KOPT-K1 (cell line): ENCODE measurements at regions not wholly inside any gene's neighbourhood (a gene's known extent, or its start where the extent isn't known, plus 50 kb on each side); places are given as distances from the start of the nearest gene placed in this dataset.

ENCODE experiments used
- H3K27ac ChIP-seq: fragments of 200-600 bp; sonication (generic); 2 replicates; pipeline ENCODE4 v1.5.1; 2016; ENCODE audit warnings: antibody characterized with exemption, mild to moderate bottlenecking, low read depth, low read length; ENCODE audit not compliant: poor library complexity, severe bottlenecking
- H3K36me3 ChIP-seq: fragments of 200-600 bp; sonication (generic); 2 replicates; pipeline ENCODE4 v1.5.1; 2017; ENCODE audit warnings: antibody characterized with exemption, mild to moderate bottlenecking, low read length, moderate library complexity; ENCODE audit not compliant: insufficient read depth
- H3K9me3 ChIP-seq: fragments of 200-600 bp; sonication (generic); 2 replicates; pipeline ENCODE4 v1.5.1; 2017; ENCODE audit warnings: antibody characterized with exemption, low read length, mild to moderate bottlenecking; ENCODE audit not compliant: insufficient read depth, poor library complexity, severe bottlenecking

- peaks cover 97% of the 10 kb centered on the region for H3K36me3 ChIP-seq
- no peak overlapping the region for H3K27ac ChIP-seq
- H3K9me3 ChIP-seq: no peaks in the 10 kb centered on the region
Measured at GRCh38 chr17:77480199-77480508, 339.4 kb downstream of the SEC14L1 start.

DNA sequence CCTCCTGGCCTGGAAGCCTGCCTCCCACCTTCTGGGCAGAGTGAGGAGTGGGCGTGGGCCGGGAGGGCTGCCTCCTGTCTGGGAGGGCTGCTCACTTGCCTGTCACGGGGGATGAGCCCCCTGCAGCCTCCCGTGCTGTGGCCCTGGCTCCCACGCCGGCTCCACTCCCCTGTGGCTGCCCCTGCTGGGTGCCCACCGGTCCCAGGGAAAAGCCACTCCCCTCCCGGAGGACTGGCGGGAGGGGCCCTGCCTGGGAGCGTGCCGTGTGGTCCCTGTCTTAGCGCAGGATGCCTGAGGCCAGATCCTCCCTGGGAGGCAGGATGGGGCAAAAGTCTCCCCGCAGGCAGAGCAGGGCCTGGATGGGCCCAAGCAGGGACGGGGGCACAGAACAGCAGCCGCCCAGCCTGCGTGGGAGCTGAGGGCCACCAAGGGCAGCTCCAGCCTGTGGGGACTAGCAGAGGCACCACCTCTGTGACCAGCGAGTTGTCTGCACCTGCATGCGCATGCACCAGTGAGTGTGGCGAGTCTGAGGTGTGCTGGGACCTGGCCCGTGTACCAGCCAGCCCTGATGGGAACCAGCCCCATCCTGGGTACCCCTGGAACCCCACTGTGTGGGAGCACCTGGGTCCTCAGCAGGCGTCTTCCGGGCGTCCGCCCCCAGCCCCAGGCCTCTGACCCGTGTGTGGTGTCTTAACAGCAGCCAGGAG lies 339.9 kb downstream of the SEC14L1 start:
- H3K27ac ChIP-seq: no peak overlapping the region
- no peaks in the 10 kb centered on the region for H3K9me3 ChIP-seq
- H3K36me3 ChIP-seq: peaks cover 97% of the 10 kb centered on the region

DNA sequence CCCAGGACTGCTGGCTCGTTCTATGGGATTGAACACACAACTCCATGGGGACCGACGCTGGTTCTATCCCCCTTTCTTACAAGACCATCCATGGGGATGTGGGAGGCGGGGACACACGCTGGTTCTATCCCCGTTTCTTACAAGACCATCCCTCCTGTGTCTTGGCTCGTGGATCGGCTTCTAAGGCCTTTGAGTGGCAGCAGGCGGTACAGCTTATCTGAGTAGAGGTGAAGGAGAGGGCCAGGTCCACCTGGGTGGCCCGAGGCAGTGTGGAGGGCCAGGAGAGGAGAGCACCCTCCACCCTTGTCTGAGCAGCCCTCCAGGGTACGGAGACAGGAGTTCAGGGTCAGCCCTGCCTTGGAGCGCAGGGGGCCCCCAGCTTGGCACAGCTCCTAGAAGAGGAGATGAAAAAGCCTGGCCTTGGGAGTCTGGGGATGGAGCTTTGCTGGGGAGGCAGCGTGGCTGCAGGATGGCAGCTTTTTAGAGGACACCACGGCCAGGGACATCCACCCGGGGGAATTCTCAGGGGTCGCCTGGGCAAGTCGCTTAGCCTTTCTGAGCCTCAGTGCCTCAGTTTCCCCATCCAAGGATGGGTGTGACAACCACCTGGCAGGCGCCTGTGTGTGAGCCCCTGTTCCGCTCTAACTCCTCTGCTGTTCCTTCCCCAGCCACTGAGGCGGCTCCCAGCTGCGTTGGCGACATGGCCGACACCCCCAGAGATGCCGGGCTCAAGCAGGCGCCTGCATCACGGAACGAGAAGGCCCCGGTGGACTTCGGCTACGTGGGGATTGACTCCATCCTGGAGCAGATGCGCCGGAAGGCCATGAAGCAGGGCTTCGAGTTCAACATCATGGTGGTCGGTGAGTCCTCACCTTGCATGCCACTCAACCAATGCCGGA lies 341.0 kb downstream of the SEC14L1 start:
- Histone ChIP-seq H3K27ac (no peak overlapping the region), H3K36me3 (peaks cover 97% of the 10 kb centered on the region), H3K9me3 (no peaks in the 10 kb centered on the region)

DNA sequence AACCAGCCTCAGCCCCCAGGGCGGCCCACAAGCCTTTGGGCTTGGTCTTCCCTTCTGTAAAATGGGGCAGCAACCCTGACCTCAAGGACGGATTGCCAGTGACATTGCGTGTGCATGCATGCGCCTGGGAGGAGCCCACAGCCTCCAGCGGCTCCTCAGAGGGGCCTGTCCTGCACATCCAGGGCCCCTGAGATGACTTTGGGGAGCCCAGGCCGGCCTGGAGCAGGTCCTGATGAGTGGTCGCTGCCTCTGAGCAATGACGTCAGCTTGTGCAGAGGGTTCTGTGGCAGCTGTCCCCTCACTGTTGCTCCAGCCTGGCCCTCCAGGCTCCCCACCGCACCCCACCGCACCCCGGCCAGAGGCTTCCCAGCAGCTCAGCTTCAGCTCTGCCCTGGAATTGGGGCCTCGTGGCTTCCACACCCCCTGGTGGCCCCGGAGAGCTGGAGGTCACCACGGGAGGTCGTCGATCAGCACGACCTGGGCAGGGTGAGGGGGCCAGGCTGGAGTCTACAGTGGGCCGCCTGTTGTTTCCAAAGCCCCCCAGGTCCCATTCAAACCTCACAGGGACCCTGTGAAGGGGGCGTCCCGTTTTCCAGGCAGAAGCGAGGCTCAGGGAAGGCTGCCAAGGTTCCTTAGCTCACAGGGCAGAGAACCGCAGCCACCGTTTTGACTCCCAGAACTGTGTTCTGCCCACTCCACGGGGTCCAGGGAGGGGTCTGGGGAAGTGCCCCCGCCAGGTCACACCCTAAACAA lies 341.8 kb downstream of the SEC14L1 start:
- Histone ChIP-seq H3K9me3 (no peaks in the 10 kb centered on the region), H3K36me3 (peaks cover 97% of the 10 kb centered on the region), H3K27ac (no peak overlapping the region)

- no peaks in the 10 kb centered on the region for H3K9me3 ChIP-seq
- no peak overlapping the region for H3K27ac ChIP-seq
- peaks cover 97% of the 10 kb centered on the region for H3K36me3 ChIP-seq
Measured at GRCh38 chr17:77483128-77483598, 342.4 kb downstream of the SEC14L1 start.

DNA sequence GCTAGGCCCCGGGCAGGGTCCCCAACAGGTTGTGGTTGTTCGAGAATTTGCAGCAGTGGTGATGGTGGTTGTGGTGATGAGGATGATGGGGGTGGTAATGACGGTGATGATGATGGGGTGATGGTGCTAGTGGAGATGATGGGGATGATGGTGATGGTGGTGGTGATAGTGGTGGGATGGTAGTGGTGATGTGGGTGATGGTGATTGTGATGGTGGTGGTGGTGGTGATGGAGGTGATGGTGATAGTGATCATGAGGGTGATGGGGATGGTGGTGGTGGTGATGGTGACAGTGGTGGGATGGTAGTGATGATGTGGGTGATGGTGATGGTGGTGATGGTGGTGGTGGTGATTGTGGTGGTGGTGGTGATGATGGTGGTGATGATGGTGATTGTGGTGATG lies 343.3 kb downstream of the SEC14L1 start:
- no peak overlapping the region for H3K27ac ChIP-seq
- peaks cover 98% of the 10 kb centered on the region for H3K36me3 ChIP-seq
- no peaks in the 10 kb centered on the region for H3K9me3 ChIP-seq

- H3K36me3 ChIP-seq: peaks cover 100% of the 10 kb centered on the region
- no peak overlapping the region for H3K27ac ChIP-seq
- no peaks in the 10 kb centered on the region for H3K9me3 ChIP-seq
Measured at GRCh38 chr17:77485089-77485833, 344.5 kb downstream of the SEC14L1 start.

- H3K36me3 ChIP-seq: peaks cover 100% of the 10 kb centered on the region
- H3K9me3 ChIP-seq: no peaks in the 10 kb centered on the region
- H3K27ac ChIP-seq: no peak overlapping the region
Measured at GRCh38 chr17:77487211-77487629, 346.5 kb downstream of the SEC14L1 start.

DNA sequence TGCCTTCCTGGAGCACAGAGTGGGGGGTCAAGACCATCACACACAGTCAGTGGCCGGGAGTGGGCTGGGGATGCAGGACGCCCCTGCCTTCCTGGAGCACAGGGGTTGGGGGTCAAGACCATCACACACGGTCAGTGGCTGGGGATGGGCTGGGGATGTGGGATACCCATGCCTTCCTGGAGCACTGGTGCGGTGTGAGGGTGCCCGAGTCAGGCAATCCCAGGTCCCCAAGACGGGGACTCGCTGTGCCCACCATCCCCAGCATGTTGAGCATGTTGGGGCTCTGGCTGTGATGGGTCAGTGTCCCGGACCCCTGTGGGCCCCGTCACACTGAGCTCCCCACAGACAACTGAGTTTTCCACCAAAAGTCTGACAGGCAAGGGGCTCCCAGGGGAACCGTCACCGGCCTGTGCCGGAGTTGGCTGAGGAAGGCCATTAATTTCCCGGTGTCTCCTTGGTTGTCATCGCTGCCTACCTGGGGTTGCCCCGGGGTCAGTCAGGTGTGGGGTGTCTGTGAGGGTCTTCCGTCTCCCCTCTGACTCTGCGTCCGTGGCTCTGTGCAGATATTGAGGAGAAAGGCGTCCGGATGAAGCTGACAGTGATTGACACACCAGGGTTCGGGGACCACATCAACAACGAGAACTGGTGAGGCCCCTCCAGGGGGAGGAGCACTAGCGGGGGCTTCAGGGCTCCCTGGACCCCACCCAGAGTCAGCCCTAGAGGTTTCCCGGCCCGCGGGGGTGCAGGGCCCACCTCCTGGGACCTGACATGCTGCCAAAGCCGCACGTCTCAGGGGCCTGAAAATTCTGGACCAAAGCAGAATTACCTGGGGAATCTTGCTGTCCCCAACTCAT lies 347.1 kb downstream of the SEC14L1 start:
- Histone ChIP-seq H3K36me3 (peaks cover 100% of the 10 kb centered on the region), H3K9me3 (no peaks in the 10 kb centered on the region), H3K27ac (no peak overlapping the region)

DNA sequence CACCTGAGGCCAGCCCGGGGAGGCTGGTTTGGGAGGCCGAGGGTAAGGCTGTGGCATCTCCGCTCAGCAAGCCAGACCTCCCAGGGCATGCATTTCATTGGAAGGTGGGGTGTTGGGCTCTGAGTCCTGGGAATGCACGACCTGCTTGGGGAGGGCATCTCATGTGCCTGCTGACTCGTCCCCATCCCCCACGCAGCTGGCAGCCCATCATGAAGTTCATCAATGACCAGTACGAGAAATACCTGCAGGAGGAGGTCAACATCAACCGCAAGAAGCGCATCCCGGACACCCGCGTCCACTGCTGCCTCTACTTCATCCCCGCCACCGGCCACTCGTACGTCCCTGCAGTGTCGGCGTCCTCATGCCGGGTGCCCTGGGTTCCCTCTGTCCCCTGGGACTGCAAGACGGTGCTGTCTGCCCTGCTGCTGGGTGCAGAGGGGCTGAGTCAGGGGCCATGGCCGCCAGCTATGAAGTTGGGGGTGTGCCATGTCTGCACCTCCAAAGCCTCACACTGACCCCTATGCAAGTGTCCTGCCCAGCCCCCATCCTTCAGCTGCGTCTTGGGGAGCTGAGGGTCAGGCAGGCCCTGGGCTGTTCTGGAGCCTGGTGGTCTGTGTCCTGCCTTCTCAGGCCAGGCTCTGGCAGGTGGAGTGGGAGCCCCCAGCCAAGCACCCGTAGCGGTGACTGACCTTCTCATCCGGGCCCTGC lies 347.9 kb downstream of the SEC14L1 start:
- no peaks in the 10 kb centered on the region for H3K9me3 ChIP-seq
- H3K27ac ChIP-seq: no peak overlapping the region
- peaks cover 100% of the 10 kb centered on the region for H3K36me3 ChIP-seq

- no peaks in the 10 kb centered on the region for H3K9me3 ChIP-seq
- no peak overlapping the region for H3K27ac ChIP-seq
- H3K36me3 ChIP-seq: peaks cover 100% of the 10 kb centered on the region
Measured at GRCh38 chr17:77489239-77489892, 348.6 kb downstream of the SEC14L1 start.

DNA sequence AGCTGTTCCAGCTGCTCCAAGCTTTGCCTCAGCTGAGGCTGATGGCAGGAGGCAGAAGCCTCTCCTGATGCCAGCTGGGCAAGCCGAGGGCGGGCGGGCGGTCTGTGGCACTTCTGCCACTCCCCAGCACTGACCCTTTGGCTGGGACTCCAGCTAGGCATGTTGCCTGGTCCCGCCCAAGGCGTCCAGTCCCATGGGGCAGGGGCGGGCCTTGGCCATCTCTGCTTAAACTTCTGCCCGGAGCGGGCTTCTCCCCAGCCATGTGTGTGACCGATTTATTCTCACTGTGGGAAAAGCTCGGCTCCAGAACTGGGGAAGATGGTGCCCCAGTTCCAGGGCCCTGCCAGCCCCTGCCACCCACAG lies 349.1 kb downstream of the SEC14L1 start:
- Histone ChIP-seq H3K9me3 (no peaks in the 10 kb centered on the region), H3K27ac (no peak overlapping the region), H3K36me3 (peaks cover 100% of the 10 kb centered on the region)
